Keratinocyte (primary cell): ENCODE measurements at regions not wholly inside any gene's neighbourhood (a gene's known extent, or its start where the extent isn't known, plus 50 kb on each side); places are given as distances from the start of the nearest gene placed in this dataset.

Source experiments
- EZH2 ChIP-seq: IDR thresholded peaks from one replicate; pipeline ENCODE4 v1.6.1; 2012; ENCODE audit warnings: inconsistent platforms, mild to moderate bottlenecking, low read length, moderate library complexity
- TF ChIP-seq, protein P1 (sequence below), 3 experiments: IDR thresholded peaks in 1 of 3; conservative IDR thresholded peaks in 1 of 3; optimal IDR thresholded peaks in 1 of 3; 2 replicates in 2 of 3; 3 replicates in 1 of 3; pipeline versions ENCODE3 to v1.5.1; 2011; ENCODE audit warnings: low read length in 3 of 3, mild to moderate bottlenecking in 3 of 3, moderate library complexity in 2 of 3, control low read depth in 1 of 3, inconsistent platforms in 1 of 3; ENCODE audit not compliant: insufficient read depth in 2 of 3; ENCODE audit errors: extremely low read depth in 1 of 3

DNA sequence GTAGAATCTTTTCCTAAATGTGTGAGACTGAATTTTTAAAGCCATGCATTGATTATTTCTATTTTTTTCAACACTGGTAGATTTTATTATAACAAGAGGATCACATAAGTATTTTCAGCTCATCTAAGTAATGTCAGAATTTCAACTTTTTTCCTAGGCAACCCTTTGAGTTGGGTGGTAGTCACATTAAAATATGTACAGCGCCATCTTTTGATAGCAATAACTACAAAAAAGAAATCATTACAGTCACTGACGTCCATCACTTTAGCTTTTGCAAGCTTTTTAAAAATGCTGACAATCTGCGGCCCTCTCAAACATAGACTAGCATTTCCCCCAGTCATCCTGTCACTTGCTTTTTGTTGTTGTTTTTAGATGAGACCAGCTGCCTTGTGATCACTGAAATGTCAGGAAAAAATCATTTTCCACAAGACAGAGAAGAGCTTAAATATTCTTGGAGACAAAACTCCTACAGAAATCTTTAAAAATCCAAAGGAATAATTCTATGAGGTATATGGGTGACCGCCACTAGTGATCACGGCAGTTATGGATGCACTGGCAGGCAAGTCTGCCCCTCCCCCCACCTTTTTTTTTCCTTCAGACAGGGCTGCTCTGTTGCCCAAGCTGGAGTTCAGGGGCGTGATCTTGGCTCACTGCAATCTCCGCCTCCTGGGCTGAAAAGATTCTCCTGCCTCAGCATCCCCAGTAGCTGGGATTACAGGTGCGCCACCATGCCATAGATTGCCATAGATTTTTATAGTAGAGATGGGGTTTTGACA is 384.0 kb upstream of the KCNMB2 start:
- TF ChIP-seq, protein P1, sequence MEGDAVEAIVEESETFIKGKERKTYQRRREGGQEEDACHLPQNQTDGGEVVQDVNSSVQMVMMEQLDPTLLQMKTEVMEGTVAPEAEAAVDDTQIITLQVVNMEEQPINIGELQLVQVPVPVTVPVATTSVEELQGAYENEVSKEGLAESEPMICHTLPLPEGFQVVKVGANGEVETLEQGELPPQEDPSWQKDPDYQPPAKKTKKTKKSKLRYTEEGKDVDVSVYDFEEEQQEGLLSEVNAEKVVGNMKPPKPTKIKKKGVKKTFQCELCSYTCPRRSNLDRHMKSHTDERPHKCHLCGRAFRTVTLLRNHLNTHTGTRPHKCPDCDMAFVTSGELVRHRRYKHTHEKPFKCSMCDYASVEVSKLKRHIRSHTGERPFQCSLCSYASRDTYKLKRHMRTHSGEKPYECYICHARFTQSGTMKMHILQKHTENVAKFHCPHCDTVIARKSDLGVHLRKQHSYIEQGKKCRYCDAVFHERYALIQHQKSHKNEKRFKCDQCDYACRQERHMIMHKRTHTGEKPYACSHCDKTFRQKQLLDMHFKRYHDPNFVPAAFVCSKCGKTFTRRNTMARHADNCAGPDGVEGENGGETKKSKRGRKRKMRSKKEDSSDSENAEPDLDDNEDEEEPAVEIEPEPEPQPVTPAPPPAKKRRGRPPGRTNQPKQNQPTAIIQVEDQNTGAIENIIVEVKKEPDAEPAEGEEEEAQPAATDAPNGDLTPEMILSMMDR (optimal IDR thresholded peaks at IDR 0.05 in 1 of 3, IDR thresholded peaks at IDR 0.05 in 1 of 3, conservative IDR thresholded peaks at IDR 0.05 in 1 of 3; ENCODE audit: extremely low read depth in 1 of 3, insufficient read depth in 2 of 3, low read length in 3 of 3): no peak
- no peak for TF ChIP-seq EZH2
